HG03175 (cell line): ENCODE measurements at regions not wholly inside any gene's neighbourhood (a gene's known extent, or its start where the extent isn't known, plus 50 kb on each side); places are given as distances from the start of the nearest gene placed in this dataset.
"Not testable (repeated sequence)": the region's sequence is repeated elsewhere in the genome, so short reads cannot be mapped to it uniquely, and the experiment has no call there.

Source experiments
- ATAC-seq: cut with Tn5 transposase; IDR thresholded peaks from one replicate; pipeline ENCODE4 v1.9.1; 2021; ENCODE audit warnings: mild to moderate bottlenecking, moderate library complexity; ENCODE audit not compliant: unreplicated experiment

- ATAC-seq = no peak
These were observed 700.8 kb upstream of the SPRY2 start for GRCh38 chr13:81041761-81042160.

- ATAC-seq = no peak
These were observed 691.1 kb upstream of the SPRY2 start for GRCh38 chr13:81031996-81032395.

- no peak for ATAC-seq
These were observed 684.2 kb upstream of the SPRY2 start for GRCh38 chr13:81025091-81025490.

- ATAC-seq = no peak
These were observed 680.4 kb upstream of the SPRY2 start for GRCh38 chr13:81021284-81021840.

DNA sequence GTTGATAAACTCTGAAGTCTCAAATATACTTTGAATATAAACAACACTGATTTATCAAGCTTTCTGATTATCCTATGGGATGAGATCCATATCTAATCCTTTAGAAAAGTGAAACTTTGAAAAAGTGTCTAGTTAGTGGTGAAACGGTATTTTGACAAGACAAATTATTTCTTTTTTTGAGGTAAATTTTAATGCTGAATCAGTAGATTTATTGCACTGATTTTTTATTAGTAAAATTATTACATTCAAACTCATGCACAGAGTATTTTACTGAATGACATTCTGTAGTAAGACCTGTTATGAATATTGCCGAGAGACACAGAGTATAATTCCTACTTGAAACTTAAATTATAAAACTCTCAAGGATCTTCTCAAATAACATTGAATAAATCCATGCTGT, 679.1 kb upstream of the SPRY2 start:
- ATAC-seq = no peak

DNA sequence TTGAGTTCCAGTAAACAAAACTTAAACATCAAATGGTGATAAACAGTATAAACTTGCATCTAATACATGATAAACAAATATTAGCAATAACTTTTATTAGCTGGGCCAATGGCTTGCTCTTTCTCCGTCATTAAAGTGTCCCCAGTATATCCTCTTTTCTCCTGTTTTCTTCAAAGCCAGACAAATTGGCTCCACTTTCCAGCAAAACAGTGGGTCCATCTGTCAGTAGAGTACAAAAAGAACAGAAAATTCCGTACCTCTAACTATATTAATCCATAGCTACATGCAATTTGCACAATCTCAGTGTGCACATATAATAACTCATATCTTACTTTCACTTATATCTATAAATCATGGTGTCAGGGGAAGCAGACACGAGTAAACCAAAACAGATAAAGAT, 678.0 kb upstream of the SPRY2 start:
- ATAC-seq = no peak

- peak; percentile 75 for ATAC-seq
These were observed 676.7 kb upstream of the SPRY2 start for GRCh38 chr13:81017513-81018152.

DNA sequence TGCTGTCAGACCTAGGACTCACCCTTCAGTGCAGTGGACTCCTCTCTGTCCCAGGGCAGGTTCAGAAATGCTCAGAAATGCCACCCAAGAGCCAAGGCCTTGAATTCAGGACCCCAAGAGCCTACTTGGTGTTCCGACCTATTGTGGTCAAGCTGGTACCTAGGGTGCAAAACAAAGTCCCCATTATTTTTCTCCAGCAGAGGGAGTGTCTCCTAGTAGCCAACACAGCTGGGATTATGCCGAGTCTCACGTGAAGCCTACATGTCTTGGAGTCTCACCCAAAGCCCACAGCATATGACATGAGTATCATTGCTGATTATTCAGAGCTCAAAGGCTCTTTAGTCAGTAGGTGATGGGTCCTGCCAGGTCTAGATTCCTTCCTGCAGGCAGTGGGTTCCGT, 671.1 kb upstream of the SPRY2 start:
- ATAC-seq = no peak

DNA sequence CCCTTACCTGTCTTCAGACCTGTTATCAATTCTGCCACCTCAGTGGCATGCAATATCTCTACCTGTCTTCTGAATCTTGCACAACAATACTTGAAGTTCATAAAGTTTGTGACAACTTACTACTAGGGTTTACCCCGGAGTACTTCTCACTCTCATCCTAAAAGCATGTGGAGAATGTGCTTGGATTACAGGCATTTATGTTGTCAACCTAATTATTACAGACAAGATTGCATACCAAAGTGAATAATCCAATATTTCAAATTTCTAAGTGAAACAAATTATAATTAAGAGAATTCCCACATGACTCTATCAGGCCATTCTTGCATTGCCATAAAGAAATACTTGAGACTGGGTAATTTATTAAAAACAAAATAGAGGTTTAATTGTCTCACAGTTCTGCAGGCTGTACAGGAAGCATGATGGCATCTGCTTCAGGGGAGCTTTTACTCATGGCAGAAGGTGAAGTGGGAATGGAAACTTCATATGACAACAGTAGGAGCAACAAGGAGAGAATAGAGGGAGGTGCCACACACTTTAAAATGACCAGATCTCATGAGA, 661.0 kb upstream of the SPRY2 start:
- ATAC-seq = no peak

DNA sequence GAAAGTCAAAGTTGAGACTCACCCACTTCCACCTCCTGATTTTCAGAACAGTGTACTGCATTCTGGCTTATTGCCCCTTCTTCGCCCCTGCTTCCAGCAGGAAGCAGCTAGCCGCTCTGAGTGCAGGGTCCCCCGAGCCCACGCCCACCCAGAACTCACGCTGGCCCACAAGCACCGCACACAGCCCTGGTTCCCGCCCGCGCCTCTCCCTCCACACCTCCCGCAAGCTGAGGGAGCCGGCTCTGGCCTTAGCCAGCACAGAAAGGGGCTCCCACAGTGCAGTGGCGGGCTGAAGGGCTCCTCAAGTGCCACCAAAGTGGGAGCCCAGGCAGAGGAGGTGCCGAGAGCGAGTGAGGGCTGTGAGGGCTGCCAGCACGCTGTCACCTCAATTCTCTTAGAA, 657.7 kb upstream of the SPRY2 start:
- not testable (repeated sequence) for ATAC-seq

GRCh38 chr13:80989747-80990146, 648.8 kb upstream of the SPRY2 start:
- ATAC-seq = no peak

GRCh38 chr13:80989241-80989640, 648.3 kb upstream of the SPRY2 start:
- ATAC-seq = no peak

GRCh38 chr13:80988391-80989151, 647.6 kb upstream of the SPRY2 start:
- no peak for ATAC-seq

DNA sequence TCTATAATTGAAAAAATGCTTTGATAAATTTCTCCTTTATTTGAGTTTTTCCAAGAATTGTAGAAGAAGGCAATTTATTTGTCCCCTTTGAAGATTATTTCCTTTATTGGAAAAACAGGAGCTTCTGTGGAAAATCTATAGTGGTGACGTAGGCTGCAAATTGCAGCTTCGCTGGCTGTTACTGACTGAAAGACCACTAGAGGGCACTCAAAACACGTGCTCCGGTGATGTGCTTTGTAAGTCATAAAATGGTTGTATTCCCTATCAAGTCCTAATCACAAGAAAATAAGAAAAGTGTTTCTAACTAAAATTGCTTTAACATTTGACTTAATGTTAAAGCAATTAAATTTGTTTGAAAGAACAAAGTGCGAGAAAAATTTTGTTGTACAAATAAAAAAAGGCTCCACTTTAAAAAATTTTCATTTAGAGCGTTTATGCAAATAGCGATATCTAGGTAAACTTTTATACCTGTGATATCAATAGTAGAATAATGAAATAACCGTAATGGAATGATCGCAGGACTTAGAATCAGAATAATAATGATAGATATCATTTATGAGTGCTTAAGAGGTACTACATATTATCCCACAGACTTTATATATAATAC, 638.2 kb upstream of the SPRY2 start:
- ATAC-seq = peak; percentile 91

- no peak for ATAC-seq
These were observed 636.2 kb upstream of the SPRY2 start for GRCh38 chr13:80977168-80977567.

DNA sequence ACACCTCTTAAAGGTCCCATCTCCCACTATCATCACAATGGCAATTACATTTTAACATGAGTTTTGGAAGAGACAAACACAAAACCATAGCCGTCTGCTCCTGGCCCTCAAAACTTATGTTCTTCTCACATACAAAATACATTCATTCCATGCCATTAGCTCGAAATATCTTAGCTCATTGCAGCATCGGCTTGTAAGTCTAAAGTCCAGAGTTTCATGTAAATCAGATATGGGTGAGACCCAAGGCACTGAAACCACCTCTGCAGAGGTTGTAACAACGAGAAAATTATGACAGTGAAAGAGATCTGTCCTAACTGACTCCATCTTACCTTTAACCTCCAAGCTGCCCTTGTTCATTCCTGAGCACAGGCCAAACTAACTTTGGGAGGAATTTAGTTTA, 635.0 kb upstream of the SPRY2 start:
- no peak for ATAC-seq

GRCh38 chr13:80973721-80974120, 632.8 kb upstream of the SPRY2 start:
- no peak for ATAC-seq

GRCh38 chr13:80972857-80973478, 632.0 kb upstream of the SPRY2 start:
- no peak for ATAC-seq

- no peak for ATAC-seq
These were observed 624.2 kb upstream of the SPRY2 start for GRCh38 chr13:80965097-80965496.

GRCh38 chr13:80962855-80963254, 621.9 kb upstream of the SPRY2 start:
- ATAC-seq = no peak

DNA sequence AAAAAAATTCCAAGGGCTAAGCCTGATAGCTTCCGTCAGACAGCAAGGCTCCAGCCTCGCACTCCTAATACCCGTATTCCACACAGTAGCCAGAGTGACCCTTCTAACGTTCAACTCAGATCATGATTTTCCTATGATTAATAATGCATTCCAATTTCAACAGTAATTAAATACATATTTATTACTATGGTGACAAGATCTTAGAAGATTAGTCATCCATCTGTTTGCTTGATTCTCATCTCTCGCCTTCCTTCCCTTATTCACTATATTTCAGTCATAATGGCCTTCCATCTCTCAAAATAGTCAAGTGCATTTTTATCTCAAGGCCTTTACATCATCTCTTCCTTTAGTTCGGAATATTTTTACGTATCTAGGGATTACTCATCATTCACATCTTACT, 621.2 kb upstream of the SPRY2 start:
- no peak for ATAC-seq
